ENCODE measurements at regions not wholly inside any gene's neighbourhood (a gene's known extent, or its start where the extent isn't known, plus 50 kb on each side); places are given as distances from the start of the nearest gene placed in this dataset.

GRCh38 chr3:126259411-126260391, 79.3 kb upstream of the ALDH1L1 start (continued):
- TF ChIP-seq, protein P1, sequence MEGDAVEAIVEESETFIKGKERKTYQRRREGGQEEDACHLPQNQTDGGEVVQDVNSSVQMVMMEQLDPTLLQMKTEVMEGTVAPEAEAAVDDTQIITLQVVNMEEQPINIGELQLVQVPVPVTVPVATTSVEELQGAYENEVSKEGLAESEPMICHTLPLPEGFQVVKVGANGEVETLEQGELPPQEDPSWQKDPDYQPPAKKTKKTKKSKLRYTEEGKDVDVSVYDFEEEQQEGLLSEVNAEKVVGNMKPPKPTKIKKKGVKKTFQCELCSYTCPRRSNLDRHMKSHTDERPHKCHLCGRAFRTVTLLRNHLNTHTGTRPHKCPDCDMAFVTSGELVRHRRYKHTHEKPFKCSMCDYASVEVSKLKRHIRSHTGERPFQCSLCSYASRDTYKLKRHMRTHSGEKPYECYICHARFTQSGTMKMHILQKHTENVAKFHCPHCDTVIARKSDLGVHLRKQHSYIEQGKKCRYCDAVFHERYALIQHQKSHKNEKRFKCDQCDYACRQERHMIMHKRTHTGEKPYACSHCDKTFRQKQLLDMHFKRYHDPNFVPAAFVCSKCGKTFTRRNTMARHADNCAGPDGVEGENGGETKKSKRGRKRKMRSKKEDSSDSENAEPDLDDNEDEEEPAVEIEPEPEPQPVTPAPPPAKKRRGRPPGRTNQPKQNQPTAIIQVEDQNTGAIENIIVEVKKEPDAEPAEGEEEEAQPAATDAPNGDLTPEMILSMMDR (IDR thresholded peaks at IDR 0.05): 0 out of 2 replicates have a peak, but pooled peaks have one; percentile 22
- TF ChIP-seq, protein P2, sequence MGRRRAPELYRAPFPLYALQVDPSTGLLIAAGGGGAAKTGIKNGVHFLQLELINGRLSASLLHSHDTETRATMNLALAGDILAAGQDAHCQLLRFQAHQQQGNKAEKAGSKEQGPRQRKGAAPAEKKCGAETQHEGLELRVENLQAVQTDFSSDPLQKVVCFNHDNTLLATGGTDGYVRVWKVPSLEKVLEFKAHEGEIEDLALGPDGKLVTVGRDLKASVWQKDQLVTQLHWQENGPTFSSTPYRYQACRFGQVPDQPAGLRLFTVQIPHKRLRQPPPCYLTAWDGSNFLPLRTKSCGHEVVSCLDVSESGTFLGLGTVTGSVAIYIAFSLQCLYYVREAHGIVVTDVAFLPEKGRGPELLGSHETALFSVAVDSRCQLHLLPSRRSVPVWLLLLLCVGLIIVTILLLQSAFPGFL (CRISPR knock-in tag; IDR thresholded peaks at IDR 0.05; ENCODE audit: borderline replicate concordance): no peak
- TF ChIP-seq MYBL2 (CRISPR knock-in tag; IDR thresholded peaks at IDR 0.05) (no peak), CBFB (CRISPR knock-in tag; IDR thresholded peaks at IDR 0.05; ENCODE audit: low read depth) (no peak), ZNF263 (CRISPR knock-in tag; IDR thresholded peaks at IDR 0.05; ENCODE audit: low read depth) (peak; percentile 64)

DNA sequence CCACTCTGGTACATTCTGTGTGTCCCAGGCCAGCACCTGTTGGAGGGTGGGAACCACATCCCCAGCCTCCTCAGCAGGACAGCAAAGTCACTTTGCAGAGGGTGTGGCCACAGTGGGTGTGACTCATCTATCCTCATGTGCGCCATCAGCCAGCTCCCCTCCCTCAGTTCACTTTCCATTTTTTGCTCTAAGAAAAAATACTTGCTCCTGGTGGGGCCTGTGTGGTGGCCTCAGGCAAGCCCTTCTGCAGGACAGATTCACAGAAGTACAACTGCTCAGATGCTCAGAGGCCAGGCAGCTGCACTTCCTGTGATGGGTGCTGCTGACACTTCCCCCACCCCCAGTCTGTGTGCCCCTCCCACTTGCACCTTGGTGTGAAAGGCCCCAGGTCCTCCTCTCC, 78.3 kb upstream of the ALDH1L1 start:
- ChIA-PET CTCF (interaction anchor here (0.6 to 1.3 kb wide), 5 partner anchors 59 to 411 kb away, joined by 3 to 4 read pairs (median 3); no protein-coding TSS in a partner anchor), POLR2A (interaction anchor here (0.6 kb wide), 1 partner anchor 172 kb away, joined by 3 read pairs; no protein-coding TSS in a partner anchor)
- H3K4me1 Mint-ChIP-seq: peaks cover 9% of the 10 kb centered on the region

DNA sequence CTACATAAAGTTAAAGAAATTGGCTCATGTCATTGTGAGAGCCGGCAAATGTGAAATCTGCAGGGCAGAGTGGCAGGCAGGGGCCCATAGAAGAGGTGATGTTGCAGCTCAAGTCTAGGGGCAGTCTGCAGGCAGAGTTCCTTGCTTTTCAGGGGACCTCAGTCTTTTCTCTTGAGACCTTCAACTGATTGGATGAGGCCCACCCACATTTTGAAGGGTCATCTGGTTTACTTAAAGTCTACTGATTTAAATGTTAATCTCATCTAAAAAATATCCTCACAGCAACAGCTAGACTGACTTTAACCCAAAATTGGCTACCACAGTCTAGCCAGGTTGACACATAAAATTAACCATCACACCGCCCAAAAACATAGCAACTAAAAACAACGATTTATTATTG, 77.6 kb upstream of the ALDH1L1 start:
- H3K4me1 Mint-ChIP-seq: peaks cover 9% of the 10 kb centered on the region
- CTCF ChIA-PET: interaction anchor here (0.6 kb wide), 1 partner anchor 412 kb away, joined by 3 read pairs; no protein-coding TSS in a partner anchor
- no peak overlapping the region for H3K4me3 Mint-ChIP-seq
- ATAC-seq (no peak), DNase-seq (ENCODE audit: low spot score) (no peak)
- H3K27me3 Mint-ChIP-seq (ENCODE audit: low read depth): peaks cover 3% of the 10 kb centered on the region; the same call in 1 of the 2 replicates
- H3K9me3 Mint-ChIP-seq: peaks cover 15% of the 10 kb centered on the region
- peaks cover 10% of the 10 kb centered on the region for H3K36me3 Mint-ChIP-seq
- H3K27ac Mint-ChIP-seq: no peak overlapping the region
- POLR2A ChIA-PET: interaction anchor here (0.6 kb wide), 1 partner anchor 172 kb away, joined by 3 read pairs; no protein-coding TSS in a partner anchor
- TF ChIP-seq, protein P3, sequence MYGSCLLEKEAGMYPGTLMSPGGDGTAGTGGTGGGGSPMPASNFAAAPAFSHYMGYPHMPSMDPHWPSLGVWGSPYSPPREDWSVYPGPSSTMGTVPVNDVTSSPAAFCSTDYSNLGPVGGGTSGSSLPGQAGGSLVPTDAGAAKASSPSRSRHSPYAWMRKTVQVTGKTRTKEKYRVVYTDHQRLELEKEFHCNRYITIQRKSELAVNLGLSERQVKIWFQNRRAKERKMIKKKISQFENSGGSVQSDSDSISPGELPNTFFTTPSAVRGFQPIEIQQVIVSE (CRISPR knock-in tag; IDR thresholded peaks at IDR 0.05; ENCODE audit: borderline replicate concordance): no peak
- no peak for TF ChIP-seq ZMAT4 (CRISPR knock-in tag; IDR thresholded peaks at IDR 0.05)
- TF ChIP-seq, protein P4, sequence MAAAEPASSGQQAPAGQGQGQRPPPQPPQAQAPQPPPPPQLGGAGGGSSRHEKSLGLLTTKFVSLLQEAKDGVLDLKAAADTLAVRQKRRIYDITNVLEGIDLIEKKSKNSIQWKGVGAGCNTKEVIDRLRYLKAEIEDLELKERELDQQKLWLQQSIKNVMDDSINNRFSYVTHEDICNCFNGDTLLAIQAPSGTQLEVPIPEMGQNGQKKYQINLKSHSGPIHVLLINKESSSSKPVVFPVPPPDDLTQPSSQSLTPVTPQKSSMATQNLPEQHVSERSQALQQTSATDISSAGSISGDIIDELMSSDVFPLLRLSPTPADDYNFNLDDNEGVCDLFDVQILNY (CRISPR knock-in tag; IDR thresholded peaks at IDR 0.05): no peak
- no peak for TF ChIP-seq ELF4 (CRISPR knock-in tag; IDR thresholded peaks at IDR 0.05; ENCODE audit: low read depth)
- no peak for TF ChIP-seq USF2 (CRISPR knock-in tag; IDR thresholded peaks at IDR 0.05)
- no peak for TF ChIP-seq FOXJ3 (CRISPR knock-in tag; IDR thresholded peaks at IDR 0.05; ENCODE audit: borderline replicate concordance)
- no peak for TF ChIP-seq ETV6 (CRISPR knock-in tag; IDR thresholded peaks at IDR 0.05)
- no peak for TF ChIP-seq KAT7 (CRISPR knock-in tag; IDR thresholded peaks at IDR 0.05; ENCODE audit: borderline replicate concordance)

More for the DNA sequence above, 78.3 kb upstream of the ALDH1L1 start:
- TF ChIP-seq MXD4 (CRISPR knock-in tag; IDR thresholded peaks at IDR 0.05; ENCODE audit: borderline replicate concordance) (no peak), ZNF396 (CRISPR knock-in tag; IDR thresholded peaks at IDR 0.05; ENCODE audit: borderline replicate concordance) (no peak), TEAD1 (CRISPR knock-in tag; IDR thresholded peaks at IDR 0.05) (no peak), ATF6 (CRISPR knock-in tag; IDR thresholded peaks at IDR 0.05) (no peak), ZNF317 (CRISPR knock-in tag; IDR thresholded peaks at IDR 0.05; ENCODE audit: borderline replicate concordance, low read depth) (no peak), EMX1 (CRISPR knock-in tag; IDR thresholded peaks at IDR 0.05) (no peak), ZSCAN18 (CRISPR knock-in tag; IDR thresholded peaks at IDR 0.05) (no peak)
- no peak; the same call in 1 of the 2 replicates for ATAC-seq
- Mint-ChIP-seq H3K9me3 (peaks cover 16% of the 10 kb centered on the region), H3K36me3 (peaks cover 10% of the 10 kb centered on the region), H3K27me3 (ENCODE audit: low read depth) (peaks cover 3% of the 10 kb centered on the region; the same call in 1 of the 2 replicates), H3K4me3 (no peak overlapping the region), H3K27ac (no peak overlapping the region)
- DNase-seq (ENCODE audit: low spot score): no peak
